Neural cell (in vitro differentiated cells): ENCODE measurements at regions not wholly inside any gene's neighbourhood (a gene's known extent, or its start where the extent isn't known, plus 50 kb on each side); places are given as distances from the start of the nearest gene placed in this dataset.

Experiments used
- EP300 ChIP-seq: fragments of 450-650 bp; conservative IDR thresholded peaks from 2 replicates; pipeline ENCODE4 v1.6.1; 2014; ENCODE audit warnings: antibody characterized with exemption, mild to moderate bottlenecking, moderate library complexity; ENCODE audit not compliant: poor library complexity, severe bottlenecking
- EZH2 ChIP-seq: fragments of 200-600, 300-800 bp; shearing (Covaris generic), sonication (generic); IDR thresholded peaks from 2 replicates; pipeline ENCODE4 v1.6.1; 2014; ENCODE audit warnings: antibody characterized with exemption, low read length, borderline replicate concordance, mild to moderate bottlenecking; ENCODE audit not compliant: insufficient read depth, poor library complexity, severe bottlenecking
- RAD21 ChIP-seq: fragments of 450-650 bp; conservative IDR thresholded peaks from 2 replicates; pipeline ENCODE4 v1.6.1; 2014; ENCODE audit warnings: antibody characterized with exemption, mild to moderate bottlenecking, moderate library complexity

DNA sequence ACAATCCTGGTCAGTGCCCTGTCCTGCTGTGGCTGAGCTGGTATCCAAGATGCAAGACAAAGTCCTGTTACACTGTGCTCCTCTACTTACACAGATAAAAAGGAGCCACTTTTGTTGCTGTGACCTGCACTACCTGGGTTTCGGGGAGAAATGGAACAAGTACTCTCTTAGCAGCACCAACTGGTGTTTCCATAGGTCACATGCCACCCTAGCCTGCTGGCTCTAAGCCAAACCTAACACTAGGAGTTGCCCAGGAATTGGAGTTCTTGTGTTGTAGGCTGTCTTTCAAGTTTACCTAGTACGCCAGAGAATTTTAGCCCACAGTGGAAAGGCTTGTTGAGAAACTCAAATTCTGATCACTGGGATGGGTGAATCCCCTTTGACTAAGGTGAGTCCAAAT, 727.4 kb downstream of the FAM133A start:
- TF ChIP-seq EZH2 = no peak
- no peak for TF ChIP-seq EP300
- no peak for TF ChIP-seq RAD21
